GM23338 (cell line): ENCODE measurements at regions not wholly inside any gene's neighbourhood (a gene's known extent, or its start where the extent isn't known, plus 50 kb on each side); places are given as distances from the start of the nearest gene placed in this dataset.

ENCODE experiments used
- CREB1 ChIP-seq: fragments of 250-450 bp; sonication (Bioruptor Pico); IDR thresholded peaks from 2 replicates; pipeline ENCODE4 v1.5.0; 2020; ENCODE audit warnings: low read depth, mild to moderate bottlenecking, moderate library complexity
- CTCF ChIP-seq, 2 experiments: fragments of 200-600 bp in 1 of 2; sonication (generic) in 1 of 2; conservative IDR thresholded peaks; 2 replicates each; pipeline versions ENCODE4 v1.5.1 to v1.6.1; 2016 to 2017; ENCODE audit warnings: antibody characterized with exemption in 2 of 2, low read depth in 2 of 2, mild to moderate bottlenecking in 2 of 2, moderate library complexity in 1 of 2
- EZH2 ChIP-seq: fragments of 200-600 bp; sonication (generic); IDR thresholded peaks from one replicate; pipeline ENCODE4 v1.8.0; 2017; ENCODE audit warnings: antibody characterized with exemption, mild to moderate bottlenecking, low read depth; ENCODE audit not compliant: unreplicated experiment
- EZH2phosphoT487 ChIP-seq: fragments of 200-600 bp; sonication (generic); IDR thresholded peaks from one replicate; pipeline ENCODE4 v1.8.1; 2018; ENCODE audit warnings: antibody characterized with exemption; ENCODE audit not compliant: unreplicated experiment
- NANOG ChIP-seq: IDR thresholded peaks from 2 replicates; pipeline ENCODE4 v1.6.1; 2016; ENCODE audit warnings: antibody characterized with exemption, borderline replicate concordance
- POLR2AphosphoS5 ChIP-seq: IDR thresholded peaks from 2 replicates; pipeline ENCODE4 v1.6.1; 2016; ENCODE audit warnings: antibody characterized with exemption, low read depth
- REST ChIP-seq: IDR thresholded peaks from one replicate; pipeline ENCODE4 v1.6.1; 2018; ENCODE audit warnings: antibody characterized with exemption; ENCODE audit not compliant: unreplicated experiment
- STAT1 ChIP-seq: IDR thresholded peaks from one replicate; pipeline ENCODE4 v1.6.1; 2016; ENCODE audit warnings: antibody characterized with exemption; ENCODE audit not compliant: unreplicated experiment
- ZNF114 ChIP-seq: fragments of 250-450 bp; sonication (Bioruptor Pico); IDR thresholded peaks from 2 replicates; pipeline ENCODE4 v1.5.0; 2020; ENCODE audit warnings: mild to moderate bottlenecking, moderate library complexity
- ZNF331 ChIP-seq: fragments of 250-450 bp; sonication (Bioruptor Pico); IDR thresholded peaks from 2 replicates; pipeline ENCODE4 v1.5.0; 2020; ENCODE audit warnings: low read depth, mild to moderate bottlenecking, moderate library complexity

DNA sequence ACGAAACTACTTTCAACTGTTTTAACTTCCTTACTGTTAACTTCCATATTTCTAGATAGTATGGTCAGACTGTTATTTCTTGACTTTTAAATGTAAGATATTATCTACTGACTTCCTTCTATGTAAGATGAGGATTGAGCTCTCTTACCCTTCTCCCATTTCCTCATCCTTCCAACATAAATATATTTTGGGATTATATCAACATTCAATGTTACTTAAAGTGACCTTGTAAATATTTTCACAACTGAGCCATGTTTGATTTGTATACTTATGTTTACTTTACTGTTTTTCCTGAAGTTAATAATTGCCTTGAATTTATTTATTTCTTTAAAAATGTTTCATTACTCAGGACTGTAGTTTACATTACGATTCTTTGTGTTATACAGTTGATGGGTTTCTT, 148.7 kb downstream of the ZIC5 start:
- TF ChIP-seq CTCF (conservative IDR thresholded peaks at IDR 0.05; ENCODE audit: low read depth in 2 of 2) (no peak), POLR2AphosphoS5 (no peak), REST (no peak), EZH2 (no peak), ZNF331 (no peak), EZH2phosphoT487 (no peak), STAT1 (no peak), NANOG (no peak), CREB1 (no peak), ZNF114 (CRISPR knock-in tag) (no peak)
